Keratinocyte (primary cell): ENCODE measurements at regions not wholly inside any gene's neighbourhood (a gene's known extent, or its start where the extent isn't known, plus 50 kb on each side); places are given as distances from the start of the nearest gene placed in this dataset.
"Not testable (repeated sequence)": the region's sequence is repeated elsewhere in the genome, so short reads cannot be mapped to it uniquely, and the experiment has no call there.

ENCODE experiments used
- DNase-seq: peaks from one replicate; pipeline ENCODE4 v3.0.0-alpha.2; 2011; ENCODE audit warnings: low read depth, missing footprints, low spot score
- FAIRE-seq: peaks from 2 replicates; lab custom pipeline; 2011; peaks lifted over from hg19 to GRCh38; lab: Jason Lieb, UNC
- H2AFZ ChIP-seq: 2 replicates; pipeline ENCODE4 v1.6.0; 2012; ENCODE audit warnings: low read length, control low read depth, inconsistent platforms; ENCODE audit not compliant: control insufficient read depth
- H3K27ac ChIP-seq: 2 replicates; pipeline ENCODE4 v1.5.1; 2011; ENCODE audit warnings: low read length; ENCODE audit not compliant: control insufficient read depth, insufficient read depth
- H3K27me3 ChIP-seq: 3 replicates; pipeline ENCODE4 v1.6.0; 2011; ENCODE audit warnings: low read length; ENCODE audit not compliant: control insufficient read depth, insufficient read depth; ENCODE audit errors: extremely low read depth
- H3K36me3 ChIP-seq, 2 experiments: 2 replicates in 1 of 2; 3 replicates in 1 of 2; pipeline ENCODE4 v1.5.1; 2011; ENCODE audit warnings: low read length in 2 of 2, mild to moderate bottlenecking in 1 of 2; ENCODE audit not compliant: control insufficient read depth in 2 of 2, insufficient read depth in 2 of 2; ENCODE audit errors: extremely low read depth in 1 of 2
- H3K4me1 ChIP-seq: 3 replicates; pipeline ENCODE4 v1.5.1; 2011; ENCODE audit warnings: low read length; ENCODE audit not compliant: control insufficient read depth, insufficient read depth; ENCODE audit errors: extremely low read depth
- H3K4me2 ChIP-seq: 3 replicates; pipeline ENCODE4 v1.6.0; 2011; ENCODE audit warnings: low read depth, low read length; ENCODE audit not compliant: control insufficient read depth, insufficient read depth; ENCODE audit errors: extremely low read depth
- H3K4me3 ChIP-seq, 3 experiments: fragments of 200-600 bp in 1 of 3; sonication (generic) in 1 of 3; 2 replicates in 2 of 3; 3 replicates in 1 of 3; pipeline ENCODE4 v1.5.1; 2011 to 2016; ENCODE audit warnings: low read length in 3 of 3, mild to moderate bottlenecking in 3 of 3, control low read depth in 2 of 3, inconsistent platforms in 1 of 3, low read depth in 1 of 3, mixed read lengths in 1 of 3, mixed run types in 1 of 3, moderate library complexity in 1 of 3; ENCODE audit not compliant: control insufficient read depth in 2 of 3, insufficient read depth in 2 of 3; ENCODE audit errors: extremely low read depth in 1 of 3
- H3K79me2 ChIP-seq: 2 replicates; pipeline ENCODE4 v1.6.0; 2012; ENCODE audit warnings: low read length; ENCODE audit not compliant: control insufficient read depth, insufficient read depth
- H3K9ac ChIP-seq: 3 replicates; pipeline ENCODE4 v1.6.0; 2011; ENCODE audit warnings: low read length; ENCODE audit not compliant: control insufficient read depth, insufficient read depth; ENCODE audit errors: extremely low read depth
- H3K9me1 ChIP-seq: 3 replicates; pipeline ENCODE4 v1.6.0; 2011; ENCODE audit warnings: low read length; ENCODE audit not compliant: control insufficient read depth, insufficient read depth; ENCODE audit errors: extremely low read depth
- H3K9me3 ChIP-seq: 2 replicates; pipeline ENCODE4 v1.5.1; 2012; ENCODE audit warnings: low read depth, low read length; ENCODE audit not compliant: control insufficient read depth
- H4K20me1 ChIP-seq: 3 replicates; pipeline ENCODE4 v1.6.0; 2011; ENCODE audit warnings: low read length; ENCODE audit not compliant: control insufficient read depth, insufficient read depth; ENCODE audit errors: extremely low read depth
- CTCF ChIP-seq, 3 experiments: IDR thresholded peaks in 1 of 3; conservative IDR thresholded peaks in 1 of 3; optimal IDR thresholded peaks in 1 of 3; 2 replicates in 2 of 3; 3 replicates in 1 of 3; pipeline versions ENCODE3 to v1.5.1; 2011; ENCODE audit warnings: low read length in 3 of 3, mild to moderate bottlenecking in 3 of 3, moderate library complexity in 2 of 3, control low read depth in 1 of 3, inconsistent platforms in 1 of 3; ENCODE audit not compliant: insufficient read depth in 2 of 3; ENCODE audit errors: extremely low read depth in 1 of 3
- EZH2 ChIP-seq: IDR thresholded peaks from one replicate; pipeline ENCODE4 v1.6.1; 2012; ENCODE audit warnings: inconsistent platforms, mild to moderate bottlenecking, low read length, moderate library complexity
- dilution Hi-C: fragments of 300-500 bp; cut with MboI; formaldehyde crosslinking; loops from one replicate; pipeline ENCODE4 v1.7.0; 2020; ENCODE audit warnings: low sequenced_read_pairs; ENCODE audit not compliant: extremely low pct_ligation_motif_present

DNA sequence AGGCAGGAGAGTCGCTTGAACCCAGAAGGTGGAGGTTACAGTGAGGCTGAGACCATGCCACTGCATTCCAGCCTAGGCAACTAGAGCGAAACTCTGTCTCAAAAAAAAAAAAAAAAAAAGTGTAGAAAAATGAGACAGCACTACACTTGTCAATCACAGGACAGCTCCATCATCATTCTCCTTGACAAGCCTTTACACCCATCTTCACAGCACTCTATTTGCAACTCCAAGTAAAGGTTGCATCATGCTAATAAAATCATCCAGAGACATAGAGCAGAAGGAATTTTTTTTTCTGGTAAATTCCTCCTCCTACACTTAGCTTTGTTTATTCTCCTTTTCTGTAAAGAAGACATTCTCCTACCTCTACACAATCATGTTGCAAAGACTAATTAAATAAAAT lies 791.0 kb upstream of the HS3ST5 start:
- Histone ChIP-seq H3K79me2 (no peaks in the 10 kb centered on the region), H3K4me1 (no peaks in the 10 kb centered on the region), H3K4me2 (no peak overlapping the region), H3K9me3 (no peaks in the 10 kb centered on the region), H3K27ac (no peak overlapping the region), H3K36me3 (no peaks in the 10 kb centered on the region), H3K9ac (no peak overlapping the region), H4K20me1 (no peaks in the 10 kb centered on the region), H3K9me1 (no peaks in the 10 kb centered on the region), H3K4me3 (no peak overlapping the region), H2AFZ (no peak overlapping the region), H3K27me3 (no peaks in the 10 kb centered on the region)
- dilution Hi-C loops = no loop called here
- TF ChIP-seq EZH2 (no peak), CTCF (optimal IDR thresholded peaks at IDR 0.05 in 1 of 3, IDR thresholded peaks at IDR 0.05 in 1 of 3, conservative IDR thresholded peaks at IDR 0.05 in 1 of 3; ENCODE audit: extremely low read depth in 1 of 3, insufficient read depth in 2 of 3, low read length in 3 of 3) (no peak)
- no peak for FAIRE-seq
- no peak for DNase-seq

DNA sequence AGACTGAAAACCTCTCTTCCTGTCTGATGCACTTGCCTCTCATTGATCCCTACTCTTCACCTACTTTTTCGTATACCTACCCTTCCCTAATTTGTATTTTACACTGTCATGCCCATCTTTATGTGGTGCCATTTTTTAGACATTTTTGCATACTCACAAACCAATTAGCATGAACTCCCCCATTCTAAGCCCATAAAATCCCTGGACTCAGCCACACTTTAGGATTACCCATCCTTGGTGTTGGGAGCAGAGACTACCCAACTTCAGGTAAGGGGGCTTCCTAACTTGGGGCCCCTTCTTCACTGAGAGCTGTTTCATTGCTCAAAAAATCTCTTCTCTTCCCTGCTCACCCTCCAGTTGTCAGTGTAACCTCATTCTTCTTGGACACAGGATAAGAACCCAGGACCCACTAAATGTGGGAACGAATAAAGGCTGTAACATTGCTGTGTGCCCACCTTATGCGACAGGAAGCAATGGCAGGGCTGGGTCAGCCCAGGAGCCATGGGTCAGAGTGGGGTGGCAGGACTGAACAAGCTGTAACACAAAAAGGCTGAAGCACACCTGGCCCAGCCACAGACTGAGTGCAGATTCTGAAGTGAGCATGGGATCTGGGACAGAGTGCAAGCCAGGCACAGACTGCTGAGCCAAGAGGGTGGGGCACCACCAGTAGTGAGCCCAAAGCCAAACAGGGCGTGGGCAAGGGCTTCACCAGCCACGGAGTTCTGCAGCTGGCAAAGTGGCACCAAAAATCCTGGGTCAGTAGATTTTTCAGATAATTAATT lies 789.1 kb upstream of the HS3ST5 start:
- DNase-seq = no peak
- no peaks in the 10 kb centered on the region for H3K27me3 ChIP-seq
- no peak overlapping the region for H2AFZ ChIP-seq
- no peaks in the 10 kb centered on the region for H3K4me1 ChIP-seq
- FAIRE-seq = no peak
- no peak overlapping the region for H3K9ac ChIP-seq
- no peak overlapping the region for H3K4me3 ChIP-seq
- no peak overlapping the region for H3K27ac ChIP-seq
- H3K9me3 ChIP-seq = no peaks in the 10 kb centered on the region
- H3K36me3 ChIP-seq = no peaks in the 10 kb centered on the region
- dilution Hi-C loops = no loop called here
- no peak for TF ChIP-seq CTCF (optimal IDR thresholded peaks at IDR 0.05 in 1 of 3, IDR thresholded peaks at IDR 0.05 in 1 of 3, conservative IDR thresholded peaks at IDR 0.05 in 1 of 3; ENCODE audit: extremely low read depth in 1 of 3, insufficient read depth in 2 of 3, low read length in 3 of 3)
- no peak for TF ChIP-seq EZH2
- H3K4me2 ChIP-seq = no peak overlapping the region
- H3K79me2 ChIP-seq = no peaks in the 10 kb centered on the region
- H4K20me1 ChIP-seq = no peaks in the 10 kb centered on the region
- no peaks in the 10 kb centered on the region for H3K9me1 ChIP-seq

- dilution Hi-C loops, H3K9me3 ChIP-seq, DNase-seq, H3K27ac ChIP-seq, H4K20me1 ChIP-seq, H3K9ac ChIP-seq, H3K9me1 ChIP-seq, FAIRE-seq, H3K4me1 ChIP-seq, H3K36me3 ChIP-seq, H3K4me3 ChIP-seq, H3K4me2 ChIP-seq, H2AFZ ChIP-seq, H3K79me2 ChIP-seq, H3K27me3 ChIP-seq: not testable (repeated sequence)
These were observed 778.7 kb upstream of the HS3ST5 start for GRCh38 chr6:115121513-115121912.
